Activated CD8-positive, alpha-beta memory T cell treated with anti-CD3 and anti-CD28 coated beads, Interleukin-2, amount 10 ng/mL, durations not matched to agents 7 days and 5 days (primary cell): ENCODE measurements at regions not wholly inside any gene's neighbourhood (a gene's known extent, or its start where the extent isn't known, plus 50 kb on each side); places are given as distances from the start of the nearest gene placed in this dataset.

Experiments
- ATAC-seq: fragments of 150-1000 bp; cut with Tn5 transposase; one replicate; pipeline ENCODE4 v1.10.0; 2021; ENCODE audit warnings: moderate library complexity
- CTCF ChIA-PET: fragments of 350-600 bp; sonication (Branson Sonifier 250); formaldehyde crosslinking; loops from one replicate; lab custom pipeline; 2021; ENCODE audit warnings: antibody characterized with exemption; lab: Charles Lee
- DNase-seq: peaks from one replicate; pipeline ENCODE4 v3.0.0-alpha.2; 2020
- H3K27ac Mint-ChIP-seq: one replicate; pipeline ENCODE4 v1.8.0; 2021; ENCODE audit warnings: mild to moderate bottlenecking, mixed read lengths
- H3K27me3 Mint-ChIP-seq: one replicate; pipeline ENCODE4 v1.8.0; 2021; ENCODE audit warnings: mixed read lengths
- H3K36me3 Mint-ChIP-seq: one replicate; pipeline ENCODE4 v1.8.0; 2021; ENCODE audit warnings: mild to moderate bottlenecking, mixed read lengths
- H3K4me1 Mint-ChIP-seq: one replicate; pipeline ENCODE4 v1.8.0; 2021; ENCODE audit warnings: mixed read lengths
- H3K4me3 Mint-ChIP-seq: one replicate; pipeline ENCODE4 v1.8.0; 2021; ENCODE audit warnings: mild to moderate bottlenecking, moderate library complexity, mixed read lengths
- H3K9me3 Mint-ChIP-seq: one replicate; pipeline ENCODE4 v1.8.0; 2022; ENCODE audit warnings: low read depth, mixed read lengths

GRCh38 chr6:66985816-66986215, 1278.8 kb upstream of the EYS start:
- H3K4me1 Mint-ChIP-seq, result no peaks in the 10 kb centered on the region
- H3K9me3 Mint-ChIP-seq, result peaks cover 15% of the 10 kb centered on the region

DNA sequence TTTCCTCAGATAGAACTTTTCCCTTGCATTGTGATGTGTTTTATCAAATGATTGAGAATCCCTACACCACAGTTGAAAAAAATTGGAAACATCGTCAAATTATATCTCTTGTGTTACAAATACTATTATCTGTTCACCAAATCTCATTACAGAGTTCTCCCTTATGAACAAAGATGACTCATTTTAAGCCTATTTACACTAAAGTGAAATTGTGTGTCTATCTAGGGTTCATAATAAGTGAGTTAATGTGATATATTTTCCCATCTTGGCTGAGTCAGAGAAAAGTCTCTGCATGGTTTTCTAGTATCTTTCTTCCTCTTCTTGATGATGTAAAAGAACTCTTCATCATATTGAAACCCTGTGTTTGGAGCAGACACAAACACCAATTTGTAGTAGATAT, 1263.3 kb upstream of the EYS start:
- no peaks in the 10 kb centered on the region for H3K4me1 Mint-ChIP-seq
- H3K36me3 Mint-ChIP-seq, result no peaks in the 10 kb centered on the region
- ATAC-seq (no peak), DNase-seq (no peak)
- no peak overlapping the region for H3K27ac Mint-ChIP-seq
- peaks cover 8% of the 10 kb centered on the region for H3K9me3 Mint-ChIP-seq
- CTCF ChIA-PET, result no interaction called here
- H3K27me3 Mint-ChIP-seq, result no peaks in the 10 kb centered on the region
- no peak overlapping the region for H3K4me3 Mint-ChIP-seq

More at GRCh38 chr6:66985816-66986215, 1278.8 kb upstream of the EYS start:
- H3K4me3 Mint-ChIP-seq, result no peak overlapping the region
- H3K36me3 Mint-ChIP-seq, result no peaks in the 10 kb centered on the region
- no peak for DNase-seq
- H3K27ac Mint-ChIP-seq, result no peak overlapping the region
- no peaks in the 10 kb centered on the region for H3K27me3 Mint-ChIP-seq
- no peak for ATAC-seq
- CTCF ChIA-PET, result no interaction called here

DNA sequence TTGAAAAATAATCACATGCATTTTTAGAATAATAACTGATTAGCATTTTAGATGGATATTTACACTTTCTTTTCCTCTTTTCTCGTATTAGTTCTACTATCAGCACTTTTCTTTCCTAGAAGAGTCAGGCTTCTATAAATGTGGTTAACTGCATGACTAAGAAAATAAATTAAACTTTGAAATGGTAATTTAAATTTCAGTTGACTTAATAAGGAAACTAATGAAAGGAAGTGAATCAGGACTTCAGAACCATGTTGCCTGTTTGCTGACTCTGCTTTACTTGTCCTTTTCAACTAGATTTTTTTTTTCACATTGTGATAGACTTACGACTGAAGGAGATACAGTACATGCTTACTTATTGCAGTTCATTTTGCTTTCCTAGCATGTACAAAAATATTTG, 1258.2 kb upstream of the EYS start:
- Mint-ChIP-seq H3K27ac (no peak overlapping the region), H3K9me3 (peaks cover 17% of the 10 kb centered on the region), H3K4me3 (no peak overlapping the region), H3K4me1 (no peaks in the 10 kb centered on the region), H3K27me3 (no peaks in the 10 kb centered on the region), H3K36me3 (no peaks in the 10 kb centered on the region)
- CTCF ChIA-PET, result no interaction called here
- no peak for ATAC-seq
- DNase-seq, result no peak

DNA sequence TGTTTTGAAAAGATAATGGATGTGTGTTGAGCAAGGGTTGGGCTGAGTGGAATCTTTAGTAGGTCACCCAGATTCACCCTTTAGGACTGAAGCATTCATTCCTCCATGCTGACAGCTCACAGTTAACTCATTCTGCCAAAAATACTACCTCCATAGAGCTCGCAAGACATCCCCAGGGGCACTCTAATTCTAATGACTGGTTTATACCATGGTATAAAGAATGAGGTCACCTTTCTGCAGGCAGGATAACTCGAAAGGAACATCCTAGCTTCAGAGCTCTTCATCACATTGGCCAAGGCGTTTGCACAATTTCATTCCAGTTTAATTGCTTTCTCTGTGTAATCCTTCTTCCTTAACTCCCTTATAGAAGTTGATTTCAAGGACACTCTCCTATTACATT, 1257.2 kb upstream of the EYS start:
- H3K36me3 Mint-ChIP-seq, result no peaks in the 10 kb centered on the region
- H3K27ac Mint-ChIP-seq, result no peak overlapping the region
- H3K9me3 Mint-ChIP-seq, result peaks cover 17% of the 10 kb centered on the region
- no peak for ATAC-seq
- H3K4me1 Mint-ChIP-seq, result no peaks in the 10 kb centered on the region
- CTCF ChIA-PET, result no interaction called here
- no peak for DNase-seq
- no peaks in the 10 kb centered on the region for H3K27me3 Mint-ChIP-seq
- H3K4me3 Mint-ChIP-seq, result no peak overlapping the region

DNA sequence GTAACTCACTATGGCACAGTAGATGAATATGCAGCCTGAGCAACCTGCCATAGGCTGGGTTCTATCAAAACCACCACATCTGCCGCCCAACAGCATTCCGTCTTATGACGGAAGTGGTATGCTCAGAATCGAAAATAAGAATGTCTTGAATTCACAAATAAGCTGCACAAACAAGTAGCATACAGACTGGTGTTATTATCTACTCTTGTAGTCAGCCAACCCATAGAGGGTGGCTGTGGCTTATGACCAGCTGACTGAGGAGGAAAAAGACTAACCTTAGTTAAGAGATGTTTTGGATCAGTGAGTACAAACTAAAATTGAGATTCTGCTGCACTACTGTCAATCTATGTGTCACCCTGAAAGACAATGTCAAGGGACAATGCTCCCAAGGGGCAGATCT, 1255.1 kb upstream of the EYS start:
- CTCF ChIA-PET, result no interaction called here
- DNase-seq, result no peak
- H3K36me3 Mint-ChIP-seq, result no peaks in the 10 kb centered on the region
- peaks cover 12% of the 10 kb centered on the region for H3K9me3 Mint-ChIP-seq
- no peak overlapping the region for H3K27ac Mint-ChIP-seq
- H3K27me3 Mint-ChIP-seq, result no peaks in the 10 kb centered on the region
- no peak for ATAC-seq
- no peaks in the 10 kb centered on the region for H3K4me1 Mint-ChIP-seq
- H3K4me3 Mint-ChIP-seq, result no peak overlapping the region

- ATAC-seq, result no peak
- Mint-ChIP-seq H3K27ac (no peak overlapping the region), H3K27me3 (no peaks in the 10 kb centered on the region), H3K4me3 (no peak overlapping the region), H3K4me1 (no peaks in the 10 kb centered on the region), H3K36me3 (no peaks in the 10 kb centered on the region), H3K9me3 (peaks cover 12% of the 10 kb centered on the region)
- no peak for DNase-seq
- CTCF ChIA-PET, result no interaction called here
Measured at GRCh38 chr6:66961191-66961590, 1254.2 kb upstream of the EYS start.

- ATAC-seq, result no peak
- Mint-ChIP-seq H3K4me3 (no peak overlapping the region), H3K9me3 (peaks cover 6% of the 10 kb centered on the region), H3K27me3 (no peaks in the 10 kb centered on the region), H3K36me3 (no peaks in the 10 kb centered on the region), H3K27ac (no peak overlapping the region), H3K4me1 (no peaks in the 10 kb centered on the region)
- DNase-seq, result no peak
- CTCF ChIA-PET, result no interaction called here
Measured at GRCh38 chr6:66949191-66949661, 1242.2 kb upstream of the EYS start.

GRCh38 chr6:66948106-66948505, 1241.1 kb upstream of the EYS start:
- H3K27me3 Mint-ChIP-seq, result no peaks in the 10 kb centered on the region
- no peak overlapping the region for H3K27ac Mint-ChIP-seq
- ATAC-seq (no peak), DNase-seq (no peak)
- CTCF ChIA-PET, result no interaction called here
- H3K36me3 Mint-ChIP-seq, result no peaks in the 10 kb centered on the region
- no peaks in the 10 kb centered on the region for H3K4me1 Mint-ChIP-seq
- peaks cover 11% of the 10 kb centered on the region for H3K9me3 Mint-ChIP-seq
- no peak overlapping the region for H3K4me3 Mint-ChIP-seq

GRCh38 chr6:66940003-66940402, 1233.0 kb upstream of the EYS start:
- ATAC-seq (no peak), DNase-seq (no peak)
- Mint-ChIP-seq H3K9me3 (peaks cover 12% of the 10 kb centered on the region), H3K27me3 (no peaks in the 10 kb centered on the region), H3K27ac (no peak overlapping the region), H3K4me3 (no peak overlapping the region), H3K4me1 (no peaks in the 10 kb centered on the region), H3K36me3 (no peaks in the 10 kb centered on the region)
- CTCF ChIA-PET, result no interaction called here

GRCh38 chr6:66937180-66937579, 1230.2 kb upstream of the EYS start:
- ATAC-seq (no peak), DNase-seq (no peak)
- H3K27me3 Mint-ChIP-seq, result no peaks in the 10 kb centered on the region
- CTCF ChIA-PET, result no interaction called here
- H3K27ac Mint-ChIP-seq, result no peak overlapping the region
- H3K4me3 Mint-ChIP-seq, result no peak overlapping the region
- H3K4me1 Mint-ChIP-seq, result no peaks in the 10 kb centered on the region
- no peaks in the 10 kb centered on the region for H3K36me3 Mint-ChIP-seq
- H3K9me3 Mint-ChIP-seq, result peaks cover 7% of the 10 kb centered on the region

DNA sequence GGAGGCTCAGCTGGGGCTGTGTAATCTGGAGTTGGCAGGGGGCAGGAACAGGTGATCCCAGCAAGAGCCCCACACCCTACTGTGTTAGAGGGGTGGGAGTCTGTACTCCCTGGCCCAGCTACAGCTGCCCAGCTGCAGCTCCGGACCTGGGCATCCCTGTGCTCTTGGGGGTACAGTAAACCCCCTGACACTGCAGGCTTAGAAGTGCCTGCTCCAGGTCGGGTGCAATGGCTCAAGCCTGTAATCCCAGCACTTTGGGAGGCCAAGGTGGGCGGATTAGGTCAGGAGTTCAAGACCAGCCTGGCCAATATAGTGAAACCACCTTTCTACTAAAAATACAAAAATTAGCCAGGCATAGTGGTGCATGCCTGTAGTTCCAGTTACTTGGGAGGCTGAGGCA, 1228.6 kb upstream of the EYS start:
- Mint-ChIP-seq H3K27ac (no peak overlapping the region), H3K4me1 (no peaks in the 10 kb centered on the region), H3K4me3 (no peak overlapping the region), H3K27me3 (no peaks in the 10 kb centered on the region), H3K9me3 (peaks cover 7% of the 10 kb centered on the region), H3K36me3 (no peaks in the 10 kb centered on the region)
- DNase-seq (no peak), ATAC-seq (no peak)
- CTCF ChIA-PET, result no interaction called here

- CTCF ChIA-PET, result no interaction called here
- Mint-ChIP-seq H3K4me1 (no peaks in the 10 kb centered on the region), H3K36me3 (no peaks in the 10 kb centered on the region)
Measured at GRCh38 chr6:66931787-66932186, 1224.8 kb upstream of the EYS start.

GRCh38 chr6:66930559-66931290, 1223.7 kb upstream of the EYS start:
- H3K9me3 Mint-ChIP-seq, result peaks cover 11% of the 10 kb centered on the region
- no peak for DNase-seq
- no peaks in the 10 kb centered on the region for H3K4me1 Mint-ChIP-seq
- H3K36me3 Mint-ChIP-seq, result no peaks in the 10 kb centered on the region
- CTCF ChIA-PET, result no interaction called here
- ATAC-seq, result no peak
- no peak overlapping the region for H3K27ac Mint-ChIP-seq
- no peak overlapping the region for H3K4me3 Mint-ChIP-seq
- no peaks in the 10 kb centered on the region for H3K27me3 Mint-ChIP-seq

More at GRCh38 chr6:66931787-66932186, 1224.8 kb upstream of the EYS start:
- no peak for DNase-seq
- Mint-ChIP-seq H3K4me3 (no peak overlapping the region), H3K9me3 (peaks cover 12% of the 10 kb centered on the region), H3K27ac (no peak overlapping the region), H3K27me3 (no peaks in the 10 kb centered on the region)
- no peak for ATAC-seq

DNA sequence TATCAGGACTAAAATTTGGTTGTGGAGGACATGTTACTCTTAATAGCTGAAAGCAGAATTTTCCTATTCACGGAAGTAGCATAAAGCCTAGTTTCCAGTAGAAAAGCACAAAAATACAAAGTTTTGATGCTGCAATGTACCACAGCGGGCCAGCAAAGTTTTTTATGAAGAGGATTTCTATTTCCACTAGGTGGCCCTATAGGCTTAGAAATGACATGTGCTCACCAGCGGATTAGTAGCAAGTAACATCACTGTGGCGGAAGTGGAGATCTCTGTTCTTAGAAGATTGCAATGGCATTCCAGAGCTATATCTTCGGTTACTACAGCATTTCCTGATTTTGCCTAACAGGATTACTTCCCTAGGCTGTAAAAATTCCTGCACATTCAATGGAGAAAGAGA, 1219.0 kb upstream of the EYS start:
- H3K36me3 Mint-ChIP-seq, result no peaks in the 10 kb centered on the region
- DNase-seq (no peak), ATAC-seq (no peak)
- no peaks in the 10 kb centered on the region for H3K27me3 Mint-ChIP-seq
- no peak overlapping the region for H3K27ac Mint-ChIP-seq
- no peak overlapping the region for H3K4me3 Mint-ChIP-seq
- H3K4me1 Mint-ChIP-seq, result no peaks in the 10 kb centered on the region
- H3K9me3 Mint-ChIP-seq, result peaks cover 19% of the 10 kb centered on the region
- CTCF ChIA-PET, result no interaction called here
